ENCODE measurements at regions not wholly inside any gene's neighbourhood (a gene's known extent, or its start where the extent isn't known, plus 50 kb on each side); places are given as distances from the start of the nearest gene placed in this dataset.

DNA sequence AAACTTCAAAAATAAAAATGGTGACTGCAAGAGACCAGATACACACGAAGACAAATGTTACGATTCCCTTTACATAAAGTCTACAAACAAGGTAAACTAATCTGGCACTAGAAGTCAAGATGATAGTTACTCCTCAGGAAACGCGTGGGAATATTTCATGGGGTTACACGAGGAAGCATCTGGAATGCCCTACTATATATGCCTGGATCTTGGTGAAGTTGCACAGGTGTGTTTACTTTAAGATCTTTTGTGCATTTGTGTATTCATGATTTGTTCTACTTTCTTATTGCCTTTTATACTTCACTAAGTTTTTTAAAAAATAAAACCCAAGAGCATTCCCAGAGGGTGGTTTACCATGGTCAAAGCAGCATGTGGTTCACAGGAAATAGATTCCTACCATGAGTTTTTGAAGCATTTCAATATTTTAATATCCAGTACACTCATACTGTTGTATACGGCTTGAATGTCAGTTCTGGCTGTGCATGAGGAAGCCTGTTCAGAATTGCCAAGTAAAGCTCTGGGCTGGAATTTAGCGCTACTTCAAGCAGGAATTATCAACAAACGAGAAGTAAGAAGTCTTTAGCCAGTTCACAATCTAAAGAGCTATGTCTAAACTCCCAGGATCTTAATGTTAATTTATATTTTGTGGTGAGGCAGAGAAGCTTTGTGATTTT is 239.8 kb upstream of the KLHL1 start:
- Histone ChIP-seq H3K36me3 (ENCODE audit: insufficient read depth, low read length) (no peaks in the 10 kb centered on the region), H3K9ac (ENCODE audit: insufficient read length) (no peak overlapping the region), H3K27ac (no peak overlapping the region), H3K4me3 (no peak overlapping the region), H3K9me3 (ENCODE audit: low read depth, low read length) (no peaks in the 10 kb centered on the region)
- TF ChIP-seq POLR2AphosphoS5 (IDR thresholded peaks at IDR 0.05; ENCODE audit: borderline replicate concordance, low read depth, low read length) (no peak), EZH2 (IDR thresholded peaks at IDR 0.05) (no peak), FOXP2 (optimal IDR thresholded peaks at IDR 0.05; ENCODE audit: control extremely low read depth, extremely low read length, insufficient read depth) (no peak)
- DNase-seq (ENCODE audit: low read depth, low spot score): no peak

- H3K27ac ChIP-seq: no peak overlapping the region
- H3K4me3 ChIP-seq: no peak overlapping the region
- no peaks in the 10 kb centered on the region for H3K36me3 ChIP-seq (ENCODE audit: insufficient read depth, low read length)
- DNase-seq (ENCODE audit: low read depth, low spot score): no peak
- no peaks in the 10 kb centered on the region for H3K9me3 ChIP-seq (ENCODE audit: low read depth, low read length)
- TF ChIP-seq FOXP2 (optimal IDR thresholded peaks at IDR 0.05; ENCODE audit: control extremely low read depth, extremely low read length, insufficient read depth) (no peak), POLR2AphosphoS5 (IDR thresholded peaks at IDR 0.05; ENCODE audit: borderline replicate concordance, low read depth, low read length) (no peak), EZH2 (IDR thresholded peaks at IDR 0.05) (no peak)
- H3K9ac ChIP-seq (ENCODE audit: insufficient read length): no peak overlapping the region
These were observed 231.5 kb upstream of the KLHL1 start for GRCh38 chr13:70339738-70340137.

- TF ChIP-seq EZH2 (IDR thresholded peaks at IDR 0.05) (no peak), FOXP2 (optimal IDR thresholded peaks at IDR 0.05; ENCODE audit: control extremely low read depth, extremely low read length, insufficient read depth) (no peak)
- no peaks in the 10 kb centered on the region for H3K36me3 ChIP-seq (ENCODE audit: insufficient read depth, low read length)
- no peaks in the 10 kb centered on the region for H3K9me3 ChIP-seq (ENCODE audit: low read depth, low read length)
- no peak for DNase-seq (ENCODE audit: low read depth, low spot score)
- no peak overlapping the region for H3K4me3 ChIP-seq
- no peak overlapping the region for H3K27ac ChIP-seq
- H3K9ac ChIP-seq (ENCODE audit: insufficient read length): no peak overlapping the region
These were observed 230.4 kb upstream of the KLHL1 start for GRCh38 chr13:70338609-70339008.

- Histone ChIP-seq H3K9ac (ENCODE audit: insufficient read length) (no peak overlapping the region), H3K4me3 (no peak overlapping the region), H3K9me3 (ENCODE audit: low read depth, low read length) (no peaks in the 10 kb centered on the region), H3K36me3 (ENCODE audit: insufficient read depth, low read length) (no peaks in the 10 kb centered on the region), H3K27ac (no peak overlapping the region)
- no peak for DNase-seq (ENCODE audit: low read depth, low spot score)
- TF ChIP-seq FOXP2 (optimal IDR thresholded peaks at IDR 0.05; ENCODE audit: control extremely low read depth, extremely low read length, insufficient read depth) (no peak), POLR2AphosphoS5 (IDR thresholded peaks at IDR 0.05; ENCODE audit: borderline replicate concordance, low read depth, low read length) (no peak), EZH2 (IDR thresholded peaks at IDR 0.05) (no peak)
These were observed 228.6 kb upstream of the KLHL1 start for GRCh38 chr13:70336866-70337265.

GRCh38 chr13:70333752-70334151 is 225.5 kb upstream of the KLHL1 start:
- Histone ChIP-seq H3K36me3 (ENCODE audit: insufficient read depth, low read length) (no peaks in the 10 kb centered on the region), H3K4me3 (no peak overlapping the region), H3K27ac (no peak overlapping the region), H3K9ac (ENCODE audit: insufficient read length) (no peak overlapping the region), H3K9me3 (ENCODE audit: low read depth, low read length) (no peaks in the 10 kb centered on the region)
- no peak for DNase-seq (ENCODE audit: low read depth, low spot score)
- TF ChIP-seq EZH2 (IDR thresholded peaks at IDR 0.05) (no peak), POLR2AphosphoS5 (IDR thresholded peaks at IDR 0.05; ENCODE audit: borderline replicate concordance, low read depth, low read length) (no peak), FOXP2 (optimal IDR thresholded peaks at IDR 0.05; ENCODE audit: control extremely low read depth, extremely low read length, insufficient read depth) (no peak)

GRCh38 chr13:70330697-70331361 is 222.6 kb upstream of the KLHL1 start:
- H3K9ac ChIP-seq (ENCODE audit: insufficient read length): no peak overlapping the region
- TF ChIP-seq FOXP2 (optimal IDR thresholded peaks at IDR 0.05; ENCODE audit: control extremely low read depth, extremely low read length, insufficient read depth) (no peak), EZH2 (IDR thresholded peaks at IDR 0.05) (no peak), POLR2AphosphoS5 (IDR thresholded peaks at IDR 0.05; ENCODE audit: borderline replicate concordance, low read depth, low read length) (no peak)
- H3K4me3 ChIP-seq: no peak overlapping the region
- H3K27ac ChIP-seq: no peak overlapping the region
- no peaks in the 10 kb centered on the region for H3K9me3 ChIP-seq (ENCODE audit: low read depth, low read length)
- DNase-seq (ENCODE audit: low read depth, low spot score): no peak
- H3K36me3 ChIP-seq (ENCODE audit: insufficient read depth, low read length): no peaks in the 10 kb centered on the region

- no peak overlapping the region for H3K9ac ChIP-seq (ENCODE audit: insufficient read length)
- H3K9me3 ChIP-seq (ENCODE audit: low read depth, low read length): no peaks in the 10 kb centered on the region
- no peak overlapping the region for H3K27ac ChIP-seq
- TF ChIP-seq POLR2AphosphoS5 (IDR thresholded peaks at IDR 0.05; ENCODE audit: borderline replicate concordance, low read depth, low read length): no peak
- TF ChIP-seq EZH2 (IDR thresholded peaks at IDR 0.05): no peak
- TF ChIP-seq FOXP2 (optimal IDR thresholded peaks at IDR 0.05; ENCODE audit: control extremely low read depth, extremely low read length, insufficient read depth): no peak
- DNase-seq (ENCODE audit: low read depth, low spot score): no peak
- no peaks in the 10 kb centered on the region for H3K36me3 ChIP-seq (ENCODE audit: insufficient read depth, low read length)
- H3K4me3 ChIP-seq: no peak overlapping the region
These were observed 216.3 kb upstream of the KLHL1 start for GRCh38 chr13:70324519-70324918.

GRCh38 chr13:70311191-70311590 is 202.9 kb upstream of the KLHL1 start:
- Histone ChIP-seq H3K4me3 (no peak overlapping the region), H3K9ac (ENCODE audit: insufficient read length) (no peak overlapping the region), H3K9me3 (ENCODE audit: low read depth, low read length) (no peaks in the 10 kb centered on the region), H3K27ac (no peak overlapping the region), H3K36me3 (ENCODE audit: insufficient read depth, low read length) (no peaks in the 10 kb centered on the region)
- DNase-seq (ENCODE audit: low read depth, low spot score): no peak
- TF ChIP-seq EZH2 (IDR thresholded peaks at IDR 0.05) (no peak), FOXP2 (optimal IDR thresholded peaks at IDR 0.05; ENCODE audit: control extremely low read depth, extremely low read length, insufficient read depth) (no peak), POLR2AphosphoS5 (IDR thresholded peaks at IDR 0.05; ENCODE audit: borderline replicate concordance, low read depth, low read length) (no peak)

All from SK-N-MC (cell line).